Loucy (cell line): ENCODE measurements at regions not wholly inside any gene's neighbourhood (a gene's known extent, or its start where the extent isn't known, plus 50 kb on each side); places are given as distances from the start of the nearest gene placed in this dataset.

Experiments used
- CTCF ChIP-seq: fragments of 200-600 bp; sonication (generic); conservative IDR thresholded peaks from 2 replicates; pipeline ENCODE4 v1.5.1; 2014; ENCODE audit warnings: mild to moderate bottlenecking, antibody characterized with exemption, low read length
- EZH2phosphoT487 ChIP-seq: fragments of 200-600 bp; IDR thresholded peaks from 2 replicates; pipeline ENCODE4 v1.6.1; 2018; ENCODE audit warnings: antibody characterized with exemption, mild to moderate bottlenecking, moderate library complexity, borderline replicate concordance

GRCh38 chr4:44928785-44929184 lies 202.4 kb upstream of the GNPDA2 start:
- TF ChIP-seq CTCF: no peak
- TF ChIP-seq EZH2phosphoT487: no peak
